ENCODE measurements at regions not wholly inside any gene's neighbourhood (a gene's known extent, or its start where the extent isn't known, plus 50 kb on each side); places are given as distances from the start of the nearest gene placed in this dataset.

- ATAC-seq: peak; percentile 82
- Histone ChIP-seq H3K27ac (ENCODE audit: low read length) (peak overlapping the region; percentile 85), H3K9ac (ENCODE audit: low read length) (no peak overlapping the region), H3K4me1 (ENCODE audit: insufficient read depth, low read length) (peaks cover 33% of the 10 kb centered on the region), H3K27me3 (ENCODE audit: low read length) (no peaks in the 10 kb centered on the region), H4K20me1 (ENCODE audit: low read length) (no peaks in the 10 kb centered on the region), H3K79me2 (ENCODE audit: low read length) (no peaks in the 10 kb centered on the region), H3K9me2 (replicated peaks; ENCODE audit: low read length) (no peaks in the 10 kb centered on the region), H3K9me3 (ENCODE audit: low read length) (no peaks in the 10 kb centered on the region), H3K4me3 (ENCODE audit: low read length) (no peak overlapping the region), H3K36me3 (ENCODE audit: low read depth, low read length) (no peaks in the 10 kb centered on the region), H2AFZ (ENCODE audit: low read length) (peak overlapping the region; percentile 59; the same call in 1 of the 2 replicates), H3F3A (ENCODE audit: low read length, unreplicated experiment) (no peaks in the 10 kb centered on the region), H3K4me2 (ENCODE audit: low read length) (peak overlapping the region; percentile 70)
- BruUV-seq (replicated peaks): no TSS peak
- intact Hi-C loops (cut with micrococcal nuclease): no loop called here
- peak; percentile 80 for DNase-seq
- ChIA-PET POLR2A (ENCODE audit: unreplicated experiment) (no interaction called here), CTCF (no interaction called here)
- no peak for TF ChIP-seq EZH2phosphoT487 (IDR thresholded peaks at IDR 0.05; ENCODE audit: borderline replicate concordance, low read length)
- no peak for TF ChIP-seq CTCF (conservative IDR thresholded peaks at IDR 0.05; ENCODE audit: low read depth, low read length)
- no peak for TF ChIP-seq EZH2 (IDR thresholded peaks at IDR 0.05; ENCODE audit: low read length, unreplicated experiment)
These were observed 69.5 kb upstream of the ZNF438 start for GRCh38 chr10:31101123-31101522.

- Histone ChIP-seq H3K9ac (ENCODE audit: low read length) (no peak overlapping the region), H4K20me1 (ENCODE audit: low read length) (no peaks in the 10 kb centered on the region), H3K79me2 (ENCODE audit: low read length) (no peaks in the 10 kb centered on the region), H3K36me3 (ENCODE audit: low read depth, low read length) (no peaks in the 10 kb centered on the region), H3K9me3 (ENCODE audit: low read length) (no peaks in the 10 kb centered on the region), H3K27me3 (ENCODE audit: low read length) (no peaks in the 10 kb centered on the region), H3K27ac (ENCODE audit: low read length) (no peak overlapping the region), H3K4me1 (ENCODE audit: insufficient read depth, low read length) (peaks cover 33% of the 10 kb centered on the region), H2AFZ (ENCODE audit: low read length) (no peak overlapping the region), H3K4me2 (ENCODE audit: low read length) (no peak overlapping the region), H3K4me3 (ENCODE audit: low read length) (no peak overlapping the region), H3F3A (ENCODE audit: low read length, unreplicated experiment) (no peaks in the 10 kb centered on the region), H3K9me2 (replicated peaks; ENCODE audit: low read length) (no peaks in the 10 kb centered on the region)
- CTCF ChIA-PET: no interaction called here
- DNase-seq: no peak
- no TSS peak for BruUV-seq (replicated peaks)
- intact Hi-C loops (cut with micrococcal nuclease): no loop called here
- TF ChIP-seq CTCF (conservative IDR thresholded peaks at IDR 0.05; ENCODE audit: low read depth, low read length) (no peak), EZH2 (IDR thresholded peaks at IDR 0.05; ENCODE audit: low read length, unreplicated experiment) (no peak), EZH2phosphoT487 (IDR thresholded peaks at IDR 0.05; ENCODE audit: borderline replicate concordance, low read length) (no peak)
- ATAC-seq: no peak
- POLR2A ChIA-PET (ENCODE audit: unreplicated experiment): no interaction called here
These were observed 70.8 kb upstream of the ZNF438 start for GRCh38 chr10:31102421-31102820.

- no peak overlapping the region for H3K27ac ChIP-seq (ENCODE audit: low read length)
- H3F3A ChIP-seq (ENCODE audit: low read length, unreplicated experiment): no peaks in the 10 kb centered on the region
- ChIA-PET POLR2A (ENCODE audit: unreplicated experiment) (no interaction called here), CTCF (no interaction called here)
- no peak overlapping the region for H3K4me2 ChIP-seq (ENCODE audit: low read length)
- peaks cover 33% of the 10 kb centered on the region for H3K4me1 ChIP-seq (ENCODE audit: insufficient read depth, low read length)
- ATAC-seq: no peak
- H3K36me3 ChIP-seq (ENCODE audit: low read depth, low read length): no peaks in the 10 kb centered on the region
- no peak overlapping the region for H3K4me3 ChIP-seq (ENCODE audit: low read length)
- no peak overlapping the region for H3K9ac ChIP-seq (ENCODE audit: low read length)
- H3K79me2 ChIP-seq (ENCODE audit: low read length): no peaks in the 10 kb centered on the region
- H3K9me2 ChIP-seq (replicated peaks; ENCODE audit: low read length): no peaks in the 10 kb centered on the region
- DNase-seq: no peak
- no peaks in the 10 kb centered on the region for H4K20me1 ChIP-seq (ENCODE audit: low read length)
- no peaks in the 10 kb centered on the region for H3K27me3 ChIP-seq (ENCODE audit: low read length)
- no peak for TF ChIP-seq CTCF (conservative IDR thresholded peaks at IDR 0.05; ENCODE audit: low read depth, low read length)
- TF ChIP-seq EZH2 (IDR thresholded peaks at IDR 0.05; ENCODE audit: low read length, unreplicated experiment): no peak
- no peak for TF ChIP-seq EZH2phosphoT487 (IDR thresholded peaks at IDR 0.05; ENCODE audit: borderline replicate concordance, low read length)
- intact Hi-C loops (cut with micrococcal nuclease): no loop called here
- no peaks in the 10 kb centered on the region for H3K9me3 ChIP-seq (ENCODE audit: low read length)
- H2AFZ ChIP-seq (ENCODE audit: low read length): no peak overlapping the region
- BruUV-seq (replicated peaks): no TSS peak
These were observed 71.4 kb upstream of the ZNF438 start for GRCh38 chr10:31103112-31103511.

All from PC-3 (cell line).